ENCODE measurements at regions not wholly inside any gene's neighbourhood (a gene's known extent, or its start where the extent isn't known, plus 50 kb on each side); places are given as distances from the start of the nearest gene placed in this dataset.

DNA sequence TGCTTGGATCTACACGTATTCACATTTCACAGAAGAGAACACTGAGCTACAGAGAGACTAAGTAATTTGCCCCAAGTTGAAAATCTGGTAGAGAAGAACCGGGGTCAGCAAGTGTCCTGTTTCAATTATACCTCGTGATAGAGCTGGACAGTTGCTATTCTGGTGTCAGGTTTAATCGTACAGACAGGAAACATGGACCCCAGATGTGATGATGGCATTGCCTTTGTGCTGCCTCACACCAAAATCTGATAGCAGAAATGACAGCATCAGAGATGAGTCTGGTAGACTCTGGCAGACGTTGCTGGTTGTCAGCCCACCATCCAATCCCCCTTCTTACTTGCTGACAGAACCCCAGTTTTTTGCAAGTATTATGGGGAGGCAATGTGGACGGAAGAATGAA, 112.1 kb upstream of the FOXF1 start:
- DNase-seq (ENCODE audit: low read depth, low spot score) (no peak), FAIRE-seq (no peak), ATAC-seq (no peak)
- ChIA-PET RAD21 (ENCODE audit: unreplicated experiment) (no interaction called here), POLR2A (no interaction called here), CTCF (no interaction called here), SMC1A (ENCODE audit: uncharacterized antibody, unreplicated experiment) (no interaction called here)
- no peaks in the 10 kb centered on the region for H3K36me3 ChIP-seq (ENCODE audit: control insufficient read depth in 2 of 2, insufficient read depth in 2 of 2, low read length in 1 of 2)
- TF ChIP-seq SIN3A (IDR thresholded peaks at IDR 0.05; ENCODE audit: low read depth, low read length) (no peak), CEBPB (IDR thresholded peaks at IDR 0.05; ENCODE audit: borderline replicate concordance in 1 of 2, low read depth in 2 of 2, low read length in 2 of 2) (no peak), ZNF24 (IDR thresholded peaks at IDR 0.05) (no peak), GATAD2B (conservative IDR thresholded peaks at IDR 0.05; ENCODE audit: low read depth) (no peak), MEF2A (IDR thresholded peaks at IDR 0.05; ENCODE audit: insufficient read depth, low read depth, low read length) (no peak), BCL11A (IDR thresholded peaks at IDR 0.05; ENCODE audit: low read depth, low read length) (no peak), NKRF (conservative IDR thresholded peaks at IDR 0.05) (no peak), FOXM1 (IDR thresholded peaks at IDR 0.05; ENCODE audit: low read depth, low read length) (no peak), RCOR1 (conservative IDR thresholded peaks at IDR 0.05; ENCODE audit: low read depth, low read length) (no peak), SMARCA5 (IDR thresholded peaks at IDR 0.05) (no peak), HDAC2 (IDR thresholded peaks at IDR 0.05) (no peak), SREBF1 (IDR thresholded peaks at IDR 0.05; ENCODE audit: low read length) (no peak), EGR1 (IDR thresholded peaks at IDR 0.05; ENCODE audit: borderline replicate concordance in 1 of 2, low read depth in 2 of 2, low read length in 2 of 2) (no peak), SMAD5 (IDR thresholded peaks at IDR 0.05; ENCODE audit: low read depth) (no peak), CHD4 (IDR thresholded peaks at IDR 0.05) (no peak), POLR2AphosphoS2 (IDR thresholded peaks at IDR 0.05; ENCODE audit: low read depth, low read length) (no peak)
- TF ChIP-seq, protein P1, sequence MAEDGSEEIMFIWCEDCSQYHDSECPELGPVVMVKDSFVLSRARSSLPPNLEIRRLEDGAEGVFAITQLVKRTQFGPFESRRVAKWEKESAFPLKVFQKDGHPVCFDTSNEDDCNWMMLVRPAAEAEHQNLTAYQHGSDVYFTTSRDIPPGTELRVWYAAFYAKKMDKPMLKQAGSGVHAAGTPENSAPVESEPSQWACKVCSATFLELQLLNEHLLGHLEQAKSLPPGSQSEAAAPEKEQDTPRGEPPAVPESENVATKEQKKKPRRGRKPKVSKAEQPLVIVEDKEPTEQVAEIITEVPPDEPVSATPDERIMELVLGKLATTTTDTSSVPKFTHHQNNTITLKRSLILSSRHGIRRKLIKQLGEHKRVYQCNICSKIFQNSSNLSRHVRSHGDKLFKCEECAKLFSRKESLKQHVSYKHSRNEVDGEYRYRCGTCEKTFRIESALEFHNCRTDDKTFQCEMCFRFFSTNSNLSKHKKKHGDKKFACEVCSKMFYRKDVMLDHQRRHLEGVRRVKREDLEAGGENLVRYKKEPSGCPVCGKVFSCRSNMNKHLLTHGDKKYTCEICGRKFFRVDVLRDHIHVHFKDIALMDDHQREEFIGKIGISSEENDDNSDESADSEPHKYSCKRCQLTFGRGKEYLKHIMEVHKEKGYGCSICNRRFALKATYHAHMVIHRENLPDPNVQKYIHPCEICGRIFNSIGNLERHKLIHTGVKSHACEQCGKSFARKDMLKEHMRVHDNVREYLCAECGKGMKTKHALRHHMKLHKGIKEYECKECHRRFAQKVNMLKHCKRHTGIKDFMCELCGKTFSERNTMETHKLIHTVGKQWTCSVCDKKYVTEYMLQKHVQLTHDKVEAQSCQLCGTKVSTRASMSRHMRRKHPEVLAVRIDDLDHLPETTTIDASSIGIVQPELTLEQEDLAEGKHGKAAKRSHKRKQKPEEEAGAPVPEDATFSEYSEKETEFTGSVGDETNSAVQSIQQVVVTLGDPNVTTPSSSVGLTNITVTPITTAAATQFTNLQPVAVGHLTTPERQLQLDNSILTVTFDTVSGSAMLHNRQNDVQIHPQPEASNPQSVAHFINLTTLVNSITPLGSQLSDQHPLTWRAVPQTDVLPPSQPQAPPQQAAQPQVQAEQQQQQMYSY (CRISPR knock-in tag; IDR thresholded peaks at IDR 0.05) = no peak
- TF ChIP-seq, protein P2, sequence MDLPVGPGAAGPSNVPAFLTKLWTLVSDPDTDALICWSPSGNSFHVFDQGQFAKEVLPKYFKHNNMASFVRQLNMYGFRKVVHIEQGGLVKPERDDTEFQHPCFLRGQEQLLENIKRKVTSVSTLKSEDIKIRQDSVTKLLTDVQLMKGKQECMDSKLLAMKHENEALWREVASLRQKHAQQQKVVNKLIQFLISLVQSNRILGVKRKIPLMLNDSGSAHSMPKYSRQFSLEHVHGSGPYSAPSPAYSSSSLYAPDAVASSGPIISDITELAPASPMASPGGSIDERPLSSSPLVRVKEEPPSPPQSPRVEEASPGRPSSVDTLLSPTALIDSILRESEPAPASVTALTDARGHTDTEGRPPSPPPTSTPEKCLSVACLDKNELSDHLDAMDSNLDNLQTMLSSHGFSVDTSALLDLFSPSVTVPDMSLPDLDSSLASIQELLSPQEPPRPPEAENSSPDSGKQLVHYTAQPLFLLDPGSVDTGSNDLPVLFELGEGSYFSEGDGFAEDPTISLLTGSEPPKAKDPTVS (IDR thresholded peaks at IDR 0.05; ENCODE audit: low read depth, low read length) = no peak
- TF ChIP-seq, protein P3, sequence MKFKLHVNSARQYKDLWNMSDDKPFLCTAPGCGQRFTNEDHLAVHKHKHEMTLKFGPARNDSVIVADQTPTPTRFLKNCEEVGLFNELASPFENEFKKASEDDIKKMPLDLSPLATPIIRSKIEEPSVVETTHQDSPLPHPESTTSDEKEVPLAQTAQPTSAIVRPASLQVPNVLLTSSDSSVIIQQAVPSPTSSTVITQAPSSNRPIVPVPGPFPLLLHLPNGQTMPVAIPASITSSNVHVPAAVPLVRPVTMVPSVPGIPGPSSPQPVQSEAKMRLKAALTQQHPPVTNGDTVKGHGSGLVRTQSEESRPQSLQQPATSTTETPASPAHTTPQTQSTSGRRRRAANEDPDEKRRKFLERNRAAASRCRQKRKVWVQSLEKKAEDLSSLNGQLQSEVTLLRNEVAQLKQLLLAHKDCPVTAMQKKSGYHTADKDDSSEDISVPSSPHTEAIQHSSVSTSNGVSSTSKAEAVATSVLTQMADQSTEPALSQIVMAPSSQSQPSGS (IDR thresholded peaks at IDR 0.05; ENCODE audit: low read length) = no peak
- H3K27me3 ChIP-seq (replicated peaks in 1 of 2; ENCODE audit: control insufficient read depth in 2 of 2, insufficient read depth in 2 of 2, low read length in 1 of 2) = no peaks in the 10 kb centered on the region; a peak in 1 of 4 replicates
- H3K4me2 ChIP-seq (ENCODE audit: control insufficient read depth, insufficient read depth) = no peak overlapping the region
- H3K27ac ChIP-seq (ENCODE audit: control insufficient read depth, insufficient read depth) = no peak overlapping the region
- intact Hi-C loops (cut with micrococcal nuclease; ENCODE audit: unreplicated experiment) = no loop called here
- no peak overlapping the region for H3K4me3 ChIP-seq
- no TSS peak for BruUV-seq (replicated peaks)
- in situ Hi-C loops (cut with MboI) = no loop called here
- no peak overlapping the region for H2AFZ ChIP-seq (ENCODE audit: control insufficient read depth, low read depth, low read length)
- no peaks in the 10 kb centered on the region for H3K4me1 ChIP-seq (ENCODE audit: control insufficient read depth, insufficient read depth, low read length)
- H3K9ac ChIP-seq (ENCODE audit: control insufficient read depth, insufficient read depth, low read length) = no peak overlapping the region
- no peaks in the 10 kb centered on the region for H3K9me3 ChIP-seq (replicated peaks; ENCODE audit: control insufficient read depth, insufficient read depth, low read length)
- H3K79me2 ChIP-seq (ENCODE audit: control insufficient read depth, insufficient read depth, low read length) = no peaks in the 10 kb centered on the region
- 9% methylated on average over 6 of the region's 6 CpGs for WGBS (ENCODE audit: insufficient coverage, insufficient replicate concordance, low lambda C conversion rate, missing lambda C conversion rate)
- no peaks in the 10 kb centered on the region for H4K20me1 ChIP-seq (ENCODE audit: control insufficient read depth, insufficient read depth)

Measured in GM12878 (cell line).